ENCODE measurements at regions not wholly inside any gene's neighbourhood (a gene's known extent, or its start where the extent isn't known, plus 50 kb on each side); places are given as distances from the start of the nearest gene placed in this dataset.
"Not testable (repeated sequence)": the region's sequence is repeated elsewhere in the genome, so short reads cannot be mapped to it uniquely, and the experiment has no call there.

DNA sequence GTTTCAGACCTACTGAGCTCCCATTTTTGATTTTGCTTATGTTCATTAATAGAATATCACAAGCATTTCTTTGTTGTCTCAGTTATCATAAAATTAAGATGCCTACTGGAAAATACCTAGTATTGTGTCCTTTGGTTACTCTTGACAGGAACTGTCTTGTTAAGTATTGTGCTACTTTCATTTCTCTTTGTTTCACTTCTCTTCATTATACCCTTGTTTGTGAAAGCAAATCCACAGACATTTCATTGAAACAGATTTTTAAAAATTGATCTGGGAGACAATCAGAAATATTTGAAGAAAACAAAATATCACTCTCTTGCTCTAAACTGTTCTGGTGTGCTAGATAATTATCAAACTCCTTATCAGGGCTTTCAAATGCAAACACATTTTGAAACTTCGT, 290.5 kb upstream of the EYS start:
- no peak overlapping the region for H3K4me3 ChIP-seq (ENCODE audit: control insufficient read depth, low read depth, low read length)
- TF ChIP-seq, protein P1, sequence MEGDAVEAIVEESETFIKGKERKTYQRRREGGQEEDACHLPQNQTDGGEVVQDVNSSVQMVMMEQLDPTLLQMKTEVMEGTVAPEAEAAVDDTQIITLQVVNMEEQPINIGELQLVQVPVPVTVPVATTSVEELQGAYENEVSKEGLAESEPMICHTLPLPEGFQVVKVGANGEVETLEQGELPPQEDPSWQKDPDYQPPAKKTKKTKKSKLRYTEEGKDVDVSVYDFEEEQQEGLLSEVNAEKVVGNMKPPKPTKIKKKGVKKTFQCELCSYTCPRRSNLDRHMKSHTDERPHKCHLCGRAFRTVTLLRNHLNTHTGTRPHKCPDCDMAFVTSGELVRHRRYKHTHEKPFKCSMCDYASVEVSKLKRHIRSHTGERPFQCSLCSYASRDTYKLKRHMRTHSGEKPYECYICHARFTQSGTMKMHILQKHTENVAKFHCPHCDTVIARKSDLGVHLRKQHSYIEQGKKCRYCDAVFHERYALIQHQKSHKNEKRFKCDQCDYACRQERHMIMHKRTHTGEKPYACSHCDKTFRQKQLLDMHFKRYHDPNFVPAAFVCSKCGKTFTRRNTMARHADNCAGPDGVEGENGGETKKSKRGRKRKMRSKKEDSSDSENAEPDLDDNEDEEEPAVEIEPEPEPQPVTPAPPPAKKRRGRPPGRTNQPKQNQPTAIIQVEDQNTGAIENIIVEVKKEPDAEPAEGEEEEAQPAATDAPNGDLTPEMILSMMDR (IDR thresholded peaks at IDR 0.05; ENCODE audit: control insufficient read depth, insufficient read depth, low read depth, low read length, missing control alignments), result no peak
- no peak for DNase-seq (ENCODE audit: low read depth)

DNA sequence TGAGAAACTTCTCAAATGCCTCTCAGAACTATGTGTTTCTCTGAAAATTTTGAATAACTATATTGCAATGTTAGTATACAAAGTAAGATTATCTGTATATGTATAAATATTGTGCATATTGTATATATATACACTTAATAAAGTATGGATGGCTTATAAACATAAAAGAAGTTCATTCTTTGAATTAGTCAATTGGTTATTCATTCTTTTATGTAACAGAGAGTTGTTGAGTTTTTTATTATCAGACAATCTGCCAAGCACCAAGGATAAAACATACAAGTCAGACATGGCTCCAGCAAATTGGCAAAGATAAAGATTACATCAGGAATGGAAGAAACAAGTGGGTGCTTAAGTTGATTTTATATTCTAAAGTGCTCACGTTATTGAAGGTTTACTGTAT, 289.1 kb upstream of the EYS start:
- no peak for DNase-seq (ENCODE audit: low read depth)

DNA sequence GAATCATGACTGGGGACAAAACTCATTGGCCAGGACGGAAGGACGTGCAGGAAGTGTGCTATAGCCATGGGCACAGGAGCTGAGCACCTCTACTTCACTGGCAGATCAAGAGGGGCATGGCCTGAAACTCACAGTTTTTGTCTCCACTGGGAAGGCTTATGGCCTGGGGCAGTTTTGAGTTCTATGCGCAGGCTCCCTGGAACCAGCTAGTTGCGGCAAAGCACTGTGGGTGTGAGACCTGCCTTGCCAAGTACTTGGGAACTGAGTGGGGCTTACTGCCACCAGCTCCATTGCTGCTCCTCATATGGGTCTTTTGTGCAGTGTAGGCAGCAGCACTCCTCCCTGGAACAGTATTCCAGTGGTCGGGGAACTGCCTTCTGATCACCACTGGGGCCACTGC, 282.6 kb upstream of the EYS start:
- TF ChIP-seq, protein P1 (IDR thresholded peaks at IDR 0.05; ENCODE audit: control insufficient read depth, insufficient read depth, low read depth, low read length, missing control alignments), result no peak
- no peak for DNase-seq (ENCODE audit: low read depth)

More for the DNA sequence above, 289.1 kb upstream of the EYS start:
- H3K4me3 ChIP-seq (ENCODE audit: control insufficient read depth, low read depth, low read length), result no peak overlapping the region
- TF ChIP-seq, protein P1 (IDR thresholded peaks at IDR 0.05; ENCODE audit: control insufficient read depth, insufficient read depth, low read depth, low read length, missing control alignments), result no peak

DNA sequence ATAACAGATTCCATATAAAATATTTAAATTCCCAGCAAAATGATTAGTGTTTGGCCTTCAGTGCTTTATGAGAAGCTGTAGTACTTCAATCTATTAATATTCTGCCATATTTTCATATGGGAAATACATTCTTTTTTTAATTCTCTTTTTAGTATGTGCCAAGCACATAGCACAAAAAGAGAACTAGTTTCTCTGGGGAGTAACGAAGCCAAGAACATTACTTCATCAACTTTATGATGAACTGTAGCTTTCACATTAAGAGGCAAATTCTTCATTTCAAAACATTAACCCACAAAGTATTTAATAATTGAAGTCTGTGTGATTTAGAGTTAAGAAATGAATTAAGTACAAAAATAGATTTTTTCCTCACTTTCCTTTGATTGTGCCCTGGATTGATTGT, 281.0 kb upstream of the EYS start:
- TF ChIP-seq, protein P1 (IDR thresholded peaks at IDR 0.05; ENCODE audit: control insufficient read depth, insufficient read depth, low read depth, low read length, missing control alignments), result no peak
- no peak for DNase-seq (ENCODE audit: low read depth)
- H3K4me3 ChIP-seq (ENCODE audit: control insufficient read depth, low read depth, low read length), result no peak overlapping the region

More for the DNA sequence above, 282.6 kb upstream of the EYS start:
- H3K4me3 ChIP-seq (ENCODE audit: control insufficient read depth, low read depth, low read length), result no peak overlapping the region

DNA sequence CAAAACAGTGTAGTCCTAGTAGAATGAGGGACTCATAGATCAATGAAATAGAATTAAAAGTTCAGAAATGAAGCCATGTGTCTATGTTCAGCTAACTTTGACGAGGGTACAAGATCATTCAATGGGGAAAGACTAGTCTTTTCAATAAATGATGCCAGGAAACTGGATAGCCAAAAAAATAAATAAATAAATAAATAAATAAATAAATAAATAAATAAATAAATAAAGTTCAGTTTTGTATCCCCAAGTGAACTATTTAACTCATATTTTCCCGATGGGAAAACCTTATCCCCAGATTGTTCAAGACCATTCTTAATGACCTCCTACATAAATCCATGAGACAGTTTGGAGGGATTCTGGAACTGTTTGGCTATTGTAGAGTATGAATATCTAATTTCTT, 277.1 kb upstream of the EYS start:
- TF ChIP-seq, protein P1 (IDR thresholded peaks at IDR 0.05; ENCODE audit: control insufficient read depth, insufficient read depth, low read depth, low read length, missing control alignments), result no peak
- H3K4me3 ChIP-seq (ENCODE audit: control insufficient read depth, low read depth, low read length), result no peak overlapping the region
- DNase-seq (ENCODE audit: low read depth), result no peak

DNA sequence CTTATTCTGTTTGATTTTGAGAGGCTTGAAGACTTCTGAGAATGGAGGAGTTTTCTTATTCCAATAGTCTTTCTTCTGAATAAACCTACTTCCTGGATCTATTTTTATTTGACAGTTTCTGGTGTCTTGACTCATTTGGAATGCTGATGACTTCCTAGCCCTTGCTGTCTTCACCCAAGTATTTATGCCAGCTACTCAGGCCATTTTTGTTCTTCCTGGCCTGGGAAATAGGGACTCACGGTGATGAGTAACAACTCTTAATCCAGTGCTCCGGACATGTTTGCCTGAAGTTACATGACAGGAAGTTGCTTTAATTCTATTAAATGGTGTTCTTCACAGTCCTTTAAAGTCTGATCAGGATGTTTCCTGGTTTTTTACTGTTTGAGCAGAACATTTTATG, 272.1 kb upstream of the EYS start:
- DNase-seq (ENCODE audit: low read depth), result no peak
- no peak overlapping the region for H3K4me3 ChIP-seq (ENCODE audit: control insufficient read depth, low read depth, low read length)
- TF ChIP-seq, protein P1 (IDR thresholded peaks at IDR 0.05; ENCODE audit: control insufficient read depth, insufficient read depth, low read depth, low read length, missing control alignments), result no peak

DNA sequence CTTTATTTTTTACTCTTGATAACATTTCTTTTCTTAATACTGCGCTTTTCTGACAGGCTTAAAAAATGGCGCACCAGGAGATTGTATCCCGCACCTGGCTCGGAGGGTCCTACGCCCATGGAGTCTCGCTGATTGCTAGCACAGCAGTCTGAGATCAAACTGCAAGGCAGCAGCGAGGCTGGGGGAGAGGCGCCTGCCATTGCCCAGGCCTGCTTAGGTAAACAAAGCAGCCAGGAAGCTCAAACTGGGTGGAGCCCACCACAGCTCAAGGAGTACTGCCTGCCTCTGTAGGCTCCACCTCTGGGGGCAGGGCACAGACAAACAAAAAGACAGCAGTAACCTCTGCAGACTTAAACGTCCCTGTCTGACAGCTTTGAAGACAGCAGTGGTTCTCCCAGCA, 264.2 kb upstream of the EYS start:
- not testable (repeated sequence) for H3K4me3 ChIP-seq (ENCODE audit: control insufficient read depth, low read depth, low read length); DNase-seq (ENCODE audit: low read depth)

All from AG09309 (cell line).